ENCODE measurements at regions not wholly inside any gene's neighbourhood (a gene's known extent, or its start where the extent isn't known, plus 50 kb on each side); places are given as distances from the start of the nearest gene placed in this dataset.
"Not testable (repeated sequence)": the region's sequence is repeated elsewhere in the genome, so short reads cannot be mapped to it uniquely, and the experiment has no call there.

GRCh38 chr7:150110882-150111281, 212.3 kb upstream of the LRRC61 start:
- TF ChIP-seq, protein P1, sequence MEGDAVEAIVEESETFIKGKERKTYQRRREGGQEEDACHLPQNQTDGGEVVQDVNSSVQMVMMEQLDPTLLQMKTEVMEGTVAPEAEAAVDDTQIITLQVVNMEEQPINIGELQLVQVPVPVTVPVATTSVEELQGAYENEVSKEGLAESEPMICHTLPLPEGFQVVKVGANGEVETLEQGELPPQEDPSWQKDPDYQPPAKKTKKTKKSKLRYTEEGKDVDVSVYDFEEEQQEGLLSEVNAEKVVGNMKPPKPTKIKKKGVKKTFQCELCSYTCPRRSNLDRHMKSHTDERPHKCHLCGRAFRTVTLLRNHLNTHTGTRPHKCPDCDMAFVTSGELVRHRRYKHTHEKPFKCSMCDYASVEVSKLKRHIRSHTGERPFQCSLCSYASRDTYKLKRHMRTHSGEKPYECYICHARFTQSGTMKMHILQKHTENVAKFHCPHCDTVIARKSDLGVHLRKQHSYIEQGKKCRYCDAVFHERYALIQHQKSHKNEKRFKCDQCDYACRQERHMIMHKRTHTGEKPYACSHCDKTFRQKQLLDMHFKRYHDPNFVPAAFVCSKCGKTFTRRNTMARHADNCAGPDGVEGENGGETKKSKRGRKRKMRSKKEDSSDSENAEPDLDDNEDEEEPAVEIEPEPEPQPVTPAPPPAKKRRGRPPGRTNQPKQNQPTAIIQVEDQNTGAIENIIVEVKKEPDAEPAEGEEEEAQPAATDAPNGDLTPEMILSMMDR (IDR thresholded peaks at IDR 0.05): not testable (repeated sequence)
- TF ChIP-seq EP300 (IDR thresholded peaks at IDR 0.05); POLR2A (IDR thresholded peaks at IDR 0.05; ENCODE audit: low read depth): not testable (repeated sequence)

Data from esophagus muscularis mucosa (tissue), 4 donors.